K562 (cell line): ENCODE measurements at regions not wholly inside any gene's neighbourhood (a gene's known extent, or its start where the extent isn't known, plus 50 kb on each side); places are given as distances from the start of the nearest gene placed in this dataset.

Source experiments
- ATAC-seq: fragments of 200-7000 bp; cut with Tn5 transposase; 3 replicates; pipeline ENCODE4 v1.9.1; 2020; ENCODE audit warnings: moderate library complexity
- BruUV-seq: library from RNA; stranded (reverse); fragments of 400-500 nt; replicated peaks from 2 replicates; lab custom pipeline; 2021; lab: Mats Ljungman, UMichigan
- CTCF ChIA-PET: fragments of 300-600 bp; formaldehyde crosslinking; extraction: SDS; loops from one replicate; lab custom pipeline; 2021; ENCODE audit warnings: low intra/inter-chr PET ratio; lab: Yijun Ruan, JAX
- POLR2A ChIA-PET: fragments of 300-600, 350-650 bp; sonication (Branson Sonifier 250); formaldehyde crosslinking; extraction: SDS; loops from one replicate; lab custom pipeline; 2021; ENCODE audit warnings: antibody characterized with exemption, inconsistent platforms; lab: Yijun Ruan, JAX
- DNase-seq, 4 experiments: peaks; one replicate each; pipeline versions ENCODE4 v3.0.0 to v3.0.0-alpha.2; 2011 to 2018; ENCODE audit warnings: low spot score in 3 of 4, mixed read lengths in 3 of 4; ENCODE audit errors: extremely low read depth in 1 of 4
- FAIRE-seq: peaks from 2 replicates; lab custom pipeline; 2011; peaks lifted over from hg19 to GRCh38; lab: Jason Lieb, UNC
- H2AFZ ChIP-seq: 2 replicates; pipeline ENCODE4 v1.6.0; 2011; ENCODE audit warnings: low read depth, low read length, control low read depth, inconsistent platforms
- H3K27ac ChIP-seq: fragments of 200-600 bp; 3 replicates; pipeline ENCODE4 v1.8.0; 2011; ENCODE audit warnings: low read depth, mild to moderate bottlenecking, control low read depth, inconsistent platforms, low read length, moderate library complexity, mixed read lengths; ENCODE audit errors: extremely low read depth
- H3K27me3 ChIP-seq, 2 experiments: fragments of 300-600 bp in 1 of 2; 2 replicates in 1 of 2; 3 replicates in 1 of 2; pipeline versions ENCODE4 v1.6.0 to v1.8.0; 2011; ENCODE audit warnings: inconsistent platforms in 2 of 2, low read length in 2 of 2, mild to moderate bottlenecking in 1 of 2, mixed read lengths in 1 of 2, moderate library complexity in 1 of 2; ENCODE audit not compliant: control insufficient read depth in 2 of 2, insufficient read depth in 2 of 2
- H3K36me3 ChIP-seq: fragments of 300-600 bp; 3 replicates; pipeline ENCODE4 v1.8.0; 2011; ENCODE audit warnings: mild to moderate bottlenecking, low read length, inconsistent platforms; ENCODE audit not compliant: control insufficient read depth, insufficient read depth
- H3K4me1 ChIP-seq, 2 experiments: fragments of 200-600 bp in 1 of 2; replicated peaks in 1 of 2; 2 replicates in 1 of 2; 3 replicates in 1 of 2; pipeline versions ENCODE4 v1.5.1 to v1.8.0; 2011; ENCODE audit warnings: inconsistent platforms in 2 of 2, low read length in 2 of 2, mild to moderate bottlenecking in 1 of 2, mixed read lengths in 1 of 2, moderate library complexity in 1 of 2; ENCODE audit not compliant: control insufficient read depth in 2 of 2, insufficient read depth in 2 of 2
- H3K4me2 ChIP-seq: 2 replicates; pipeline ENCODE4 v1.6.1; 2011; ENCODE audit warnings: low read length, control low read depth, inconsistent platforms, mixed read lengths; ENCODE audit not compliant: insufficient read depth
- H3K4me3 ChIP-seq: fragments of 200-600 bp; sonication (generic), shearing (Covaris generic); 2 replicates; pipeline ENCODE4 v1.5.1; 2016; ENCODE audit warnings: control low read depth, inconsistent platforms
- H3K79me2 ChIP-seq: fragments of 200-600 bp; 3 replicates; pipeline ENCODE4 v1.8.0; 2011; ENCODE audit warnings: low read length, inconsistent platforms; ENCODE audit not compliant: control insufficient read depth, insufficient read depth
- H3K9ac ChIP-seq, 2 experiments: 2 replicates each; pipeline versions ENCODE4 v1.6.0 to v1.6.1; 2011; ENCODE audit warnings: low read depth in 2 of 2, low read length in 2 of 2, control low read depth in 1 of 2, inconsistent platforms in 1 of 2, mild to moderate bottlenecking in 1 of 2, mixed read lengths in 1 of 2; ENCODE audit not compliant: insufficient read depth in 1 of 2
- H3K9me1 ChIP-seq: one replicate; pipeline ENCODE4 v1.6.0; 2011; ENCODE audit warnings: inconsistent platforms, mild to moderate bottlenecking, low read length, moderate library complexity; ENCODE audit not compliant: control insufficient read depth, insufficient read depth
- H3K9me3 ChIP-seq: replicated peaks from 2 replicates; pipeline ENCODE4 v1.5.1; 2011; ENCODE audit warnings: low read depth, low read length, inconsistent platforms; ENCODE audit not compliant: control insufficient read depth, insufficient read depth
- H4K20me1 ChIP-seq: replicated peaks from 2 replicates; pipeline ENCODE4 v1.6.1; 2011; ENCODE audit warnings: low read length, inconsistent platforms, mixed read lengths; ENCODE audit not compliant: control insufficient read depth, insufficient read depth
- CBFA2T2 ChIP-seq: fragments of 450-650 bp; conservative IDR thresholded peaks from 2 replicates; pipeline ENCODE4 v1.6.1; 2017; ENCODE audit warnings: mild to moderate bottlenecking
- CBFA2T3 ChIP-seq: fragments of 450-650 bp; IDR thresholded peaks from 2 replicates; pipeline ENCODE4 v1.6.1; 2017
- CBFB ChIP-seq: sonication (generic); formaldehyde crosslinking; IDR thresholded peaks from 2 replicates; pipeline ENCODE4 v1.4.0; 2020; ENCODE audit warnings: mild to moderate bottlenecking, missing genetic modification reagents
- CEBPB ChIP-seq: fragments of 450-650 bp; IDR thresholded peaks from 2 replicates; pipeline ENCODE4 v1.6.1; 2016; ENCODE audit warnings: missing genetic modification characterization, missing compliant biosample characterization
- CXXC5 ChIP-seq: fragments of 250-450 bp; sonication (Bioruptor Pico); IDR thresholded peaks from 2 replicates; pipeline ENCODE4 v1.8.0; 2022; ENCODE audit warnings: inconsistent platforms, mild to moderate bottlenecking, moderate library complexity
- DLX4 ChIP-seq: fragments of 250-450 bp; sonication (Bioruptor Pico); IDR thresholded peaks from 2 replicates; pipeline ENCODE4 v1.6.1; 2021; ENCODE audit warnings: mild to moderate bottlenecking
- GATA2 ChIP-seq: sonication (generic); formaldehyde crosslinking; IDR thresholded peaks from 2 replicates; pipeline ENCODE4 v1.4.0; 2020; ENCODE audit warnings: mild to moderate bottlenecking, missing genetic modification reagents
- MCM7 ChIP-seq, 2 experiments: fragments of 450-650 bp; IDR thresholded peaks; 2 replicates each; pipeline ENCODE4 v1.6.1; 2016 to 2018
- MED1 ChIP-seq: sonication (generic); formaldehyde crosslinking; IDR thresholded peaks from 2 replicates; pipeline ENCODE4 v1.8.1; 2023; ENCODE audit warnings: missing genetic modification reagents, borderline replicate concordance
- MTA1 ChIP-seq: fragments of 450-650 bp; IDR thresholded peaks from 2 replicates; pipeline ENCODE4 v1.6.1; 2017; ENCODE audit warnings: borderline replicate concordance
- NCOR1 ChIP-seq: fragments of 450-650 bp; IDR thresholded peaks from 2 replicates; pipeline ENCODE4 v1.6.1; 2016; ENCODE audit warnings: mild to moderate bottlenecking, moderate library complexity
- PCBP1 ChIP-seq: fragments of 200-400 bp; formaldehyde crosslinking; IDR thresholded peaks from 2 replicates; pipeline ENCODE4 v1.6.1; 2018; ENCODE audit warnings: mild to moderate bottlenecking, low read depth, low read length; ENCODE audit not compliant: poor library complexity, severe bottlenecking
- RB1 ChIP-seq: fragments of 450-650 bp; IDR thresholded peaks from 2 replicates; pipeline ENCODE4 v1.6.1; 2017; ENCODE audit warnings: low read depth, mild to moderate bottlenecking
- SRF ChIP-seq, 2 experiments: fragments of 250-450, 450-650 bp in 1 of 2; sonication (Bioruptor Pico) in 1 of 2; sonication (generic) in 1 of 2; formaldehyde crosslinking; IDR thresholded peaks; 2 replicates each; pipeline versions ENCODE4 v1.5.0 to v1.5.1; 2020 to 2022; ENCODE audit warnings: mild to moderate bottlenecking in 1 of 2, missing genetic modification reagents in 1 of 2
- TEAD1 ChIP-seq, 2 experiments: fragments of 450-650 bp in 1 of 2; sonication (generic) in 1 of 2; formaldehyde crosslinking; IDR thresholded peaks; 2 replicates each; pipeline versions ENCODE4 v1.4.0 to v1.8.0; 2020 to 2022; ENCODE audit warnings: mild to moderate bottlenecking in 2 of 2, missing genetic modification reagents in 1 of 2
- THAP7 ChIP-seq: fragments of 250-450 bp; sonication (Bioruptor Pico); IDR thresholded peaks from 2 replicates; pipeline ENCODE4 v1.5.0; 2021
- UBTF ChIP-seq, 2 experiments: IDR thresholded peaks; 2 replicates each; pipeline ENCODE4 v1.6.1; 2012; ENCODE audit warnings: improper control_type of control experiment in 2 of 2, low read depth in 2 of 2, low read length in 2 of 2, borderline replicate concordance in 1 of 2
- XRCC3 ChIP-seq: fragments of 450-650 bp; IDR thresholded peaks from 2 replicates; pipeline ENCODE4 v1.6.1; 2017; ENCODE audit warnings: mild to moderate bottlenecking, moderate library complexity
- ZNF232 ChIP-seq: sonication (generic); formaldehyde crosslinking; IDR thresholded peaks from 2 replicates; pipeline ENCODE4 v1.8.0; 2022; ENCODE audit warnings: mild to moderate bottlenecking, missing genetic modification reagents
- ZNF277 ChIP-seq: fragments of 250-450 bp; sonication (Bioruptor Pico); IDR thresholded peaks from 2 replicates; pipeline ENCODE4 v1.8.0; 2022; ENCODE audit warnings: inconsistent platforms, mild to moderate bottlenecking, moderate library complexity, borderline replicate concordance
- ZNF41 ChIP-seq: fragments of 250-450 bp; sonication (Bioruptor Pico); conservative IDR thresholded peaks from 2 replicates; pipeline ENCODE4 v1.4.0; 2020; ENCODE audit warnings: mild to moderate bottlenecking
- WGBS: fragments of 100-300 bp; shearing (Covaris generic); methylation state at CpG from one replicate; pipeline ENCODE4 v1.1.6; 2016; ENCODE audit warnings: low coverage, mixed read lengths; ENCODE audit not compliant: insufficient coverage; ENCODE audit errors: missing lambda C conversion rate; 5-methylcytosine and 5-hydroxymethylcytosine counted together
- in situ Hi-C: fragments of 300-500 bp; cut with MboI; formaldehyde crosslinking; loops from 4 replicates; pipeline ENCODE4 v1.15.0; 2018; ENCODE audit warnings: inconsistent platforms, mixed read lengths
- intact Hi-C: fragments of 100-400 bp; cut with micrococcal nuclease; formaldehyde crosslinking; loops from 2 replicates; pipeline ENCODE4 v1.14.2; 2022

GRCh38 chr18:73681912-73682311 lies 465.7 kb downstream of the FBXO15 start (continued):
- no peak for TF ChIP-seq MCM7 (IDR thresholded peaks at IDR 0.05)
- TF ChIP-seq CBFA2T2 = no peak
- TF ChIP-seq RB1 = no peak
- no peak for TF ChIP-seq UBTF (IDR thresholded peaks at IDR 0.05; ENCODE audit: borderline replicate concordance in 1 of 2, low read depth in 2 of 2, low read length in 2 of 2)
- no peak for TF ChIP-seq CEBPB (tag)
- TF ChIP-seq ZNF232 (CRISPR knock-in tag) = no peak
- TF ChIP-seq XRCC3 = no peak
- no peak for TF ChIP-seq ZNF41 (CRISPR knock-in tag)
- no peak for TF ChIP-seq PCBP1
- TF ChIP-seq, all 486 proteins: peak for 0

GRCh38 chr18:73681398-73681797 lies 466.2 kb downstream of the FBXO15 start:
- H3K79me2 ChIP-seq = no peaks in the 10 kb centered on the region
- TF ChIP-seq SRF (CRISPR knock-in tag; IDR thresholded peaks at IDR 0.05) (no peak), CBFA2T3 (no peak), MED1 (CRISPR knock-in tag) (no peak), GATA2 (CRISPR knock-in tag) (no peak), TEAD1 (CRISPR knock-in tag; IDR thresholded peaks at IDR 0.05) (no peak), NCOR1 (no peak), THAP7 (CRISPR knock-in tag) (no peak), CBFB (CRISPR knock-in tag) (no peak), MTA1 (no peak), ZNF277 (CRISPR knock-in tag) (no peak), CXXC5 (CRISPR knock-in tag) (no peak), DLX4 (no peak)

More at GRCh38 chr18:73681398-73681797, 466.2 kb downstream of the FBXO15 start:
- H3K36me3 ChIP-seq = no peaks in the 10 kb centered on the region
- H3K9me3 ChIP-seq = no peaks in the 10 kb centered on the region
- no peaks in the 10 kb centered on the region for H3K4me1 ChIP-seq
- H3K4me2 ChIP-seq = no peak overlapping the region
- ChIA-PET POLR2A (no interaction called here), CTCF (no interaction called here)
- H3K27me3 ChIP-seq = no peaks in the 10 kb centered on the region
- H3K9me1 ChIP-seq = no peaks in the 10 kb centered on the region
- in situ Hi-C loops (no loop called here), intact Hi-C loops (no loop called here)
- no peak overlapping the region for H3K4me3 ChIP-seq
- H3K9ac ChIP-seq = no peak overlapping the region
- WGBS = 0% methylated on average over 2 of the region's 2 CpGs
- no peak for FAIRE-seq
- no TSS peak for BruUV-seq
- no peak overlapping the region for H3K27ac ChIP-seq
- H4K20me1 ChIP-seq = no peaks in the 10 kb centered on the region
- no peak for ATAC-seq
- no peak overlapping the region for H2AFZ ChIP-seq
- no peak for DNase-seq
